GM12891 (cell line): ENCODE measurements at regions not wholly inside any gene's neighbourhood (a gene's known extent, or its start where the extent isn't known, plus 50 kb on each side); places are given as distances from the start of the nearest gene placed in this dataset.

ENCODE experiments used
- POLR2AphosphoS5 ChIP-seq: IDR thresholded peaks from 2 replicates; pipeline ENCODE4 v1.6.1; 2011; ENCODE audit warnings: low read depth, low read length, control low read depth
- SPI1 ChIP-seq: IDR thresholded peaks from 2 replicates; pipeline ENCODE4 v1.6.1; 2011; ENCODE audit warnings: low read depth, low read length, control low read depth

DNA sequence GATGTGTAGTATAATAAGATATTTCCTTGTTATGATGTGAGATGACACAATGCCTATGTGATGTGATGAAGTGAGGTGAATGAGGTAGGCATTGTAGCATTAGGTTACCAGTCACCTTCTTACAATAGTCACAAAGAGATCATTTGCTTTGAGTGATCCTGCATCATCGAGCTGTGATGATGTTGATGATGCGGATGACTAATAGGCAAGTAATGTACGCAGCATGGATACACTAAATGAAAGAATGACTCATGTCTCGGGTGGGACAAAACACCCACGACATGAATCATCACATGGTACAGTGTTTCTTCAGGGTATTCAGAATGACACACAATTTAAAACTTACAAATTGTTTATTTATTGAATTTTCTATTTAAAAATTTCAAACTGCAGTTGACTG lies 806.3 kb upstream of the GJE1 start:
- TF ChIP-seq SPI1: no peak
- no peak for TF ChIP-seq POLR2AphosphoS5
